H1 (cell line): ENCODE measurements at regions not wholly inside any gene's neighbourhood (a gene's known extent, or its start where the extent isn't known, plus 50 kb on each side); places are given as distances from the start of the nearest gene placed in this dataset.
"Not testable (repeated sequence)": the region's sequence is repeated elsewhere in the genome, so short reads cannot be mapped to it uniquely, and the experiment has no call there.

ENCODE experiments used
- CTCF ChIA-PET: fragments of 300-600 bp; sonication (Branson Sonifier 250); formaldehyde crosslinking; loops from one replicate; lab custom pipeline; 2021; ENCODE audit not compliant: partially characterized antibody; lab: Charles Lee
- POLR2A ChIA-PET: fragments of 300-600 bp; sonication (Branson Sonifier 250); formaldehyde crosslinking; loops from one replicate; lab custom pipeline; 2021; ENCODE audit warnings: inconsistent platforms; ENCODE audit not compliant: partially characterized antibody; lab: Charles Lee
- DNase-seq, 2 experiments: peaks; one replicate each; pipeline versions ENCODE4 v3.0.0 to v3.0.0-alpha.2; 2010 to 2022; ENCODE audit warnings: low spot score in 2 of 2, low read depth in 1 of 2, mixed read lengths in 1 of 2
- FAIRE-seq: peaks from 2 replicates; lab custom pipeline; 2011; peaks lifted over from hg19 to GRCh38; lab: Jason Lieb, UNC
- H2AFZ ChIP-seq: 2 replicates; pipeline ENCODE4 v1.8.1; 2012; ENCODE audit warnings: low read length, inconsistent platforms
- H2AK5ac ChIP-seq: 2 replicates; pipeline ENCODE4 v1.6.1; 2013; ENCODE audit warnings: low read depth, low read length
- H2BK120ac ChIP-seq: replicated peaks from 2 replicates; pipeline ENCODE3; 2013; ENCODE audit warnings: low read depth, low read length, inconsistent platforms
- H2BK12ac ChIP-seq: 2 replicates; pipeline ENCODE4 v1.6.1; 2013; ENCODE audit warnings: low read depth, low read length
- H2BK15ac ChIP-seq: 2 replicates; pipeline ENCODE4 v1.6.1; 2013; ENCODE audit warnings: low read length
- H2BK20ac ChIP-seq: 2 replicates; pipeline ENCODE4 v1.6.1; 2013; ENCODE audit warnings: low read length
- H2BK5ac ChIP-seq: 2 replicates; pipeline ENCODE4 v1.6.1; 2013; ENCODE audit warnings: low read depth, low read length
- H3K14ac ChIP-seq: 2 replicates; pipeline ENCODE4 v1.6.1; 2013; ENCODE audit warnings: inconsistent platforms; ENCODE audit not compliant: insufficient read length
- H3K18ac ChIP-seq: 2 replicates; pipeline ENCODE4 v1.6.1; 2013; ENCODE audit warnings: low read length; ENCODE audit errors: extremely low read depth
- H3K23ac ChIP-seq: 2 replicates; pipeline ENCODE4 v1.6.1; 2013; ENCODE audit warnings: inconsistent platforms; ENCODE audit not compliant: insufficient read length
- H3K23me2 ChIP-seq: 2 replicates; pipeline ENCODE4 v1.6.1; 2013; ENCODE audit warnings: low read depth, low read length
- H3K27ac ChIP-seq: 2 replicates; pipeline ENCODE4 v1.6.1; 2011; ENCODE audit warnings: low read depth, low read length, inconsistent platforms
- H3K27me3 ChIP-seq, 4 experiments: replicated peaks in 1 of 4; 1 replicate in 1 of 4; 2 replicates in 3 of 4; pipeline versions ENCODE4 v1.6.1 to v1.8.1; 2011 to 2013; ENCODE audit warnings: low read length in 3 of 4, mild to moderate bottlenecking in 3 of 4, inconsistent platforms in 2 of 4, mixed read lengths in 2 of 4, moderate library complexity in 1 of 4; ENCODE audit not compliant: control insufficient read depth in 3 of 4, insufficient read depth in 3 of 4; ENCODE audit errors: extremely low read depth in 1 of 4
- H3K36me3 ChIP-seq, 4 experiments: 2 replicates each; pipeline versions ENCODE4 v1.6.1 to v1.8.1; 2011 to 2013; ENCODE audit warnings: mild to moderate bottlenecking in 4 of 4, low read length in 3 of 4, moderate library complexity in 2 of 4, control low read depth in 1 of 4, inconsistent platforms in 1 of 4; ENCODE audit not compliant: insufficient read depth in 4 of 4, control insufficient read depth in 2 of 4
- H3K4ac ChIP-seq: replicated peaks from 2 replicates; pipeline ENCODE3; 2013; ENCODE audit warnings: low read length, low read depth, mixed read lengths, inconsistent platforms; ENCODE audit not compliant: insufficient read length
- H3K4me1 ChIP-seq, 4 experiments: replicated peaks in 1 of 4; 1 replicate in 1 of 4; 2 replicates in 3 of 4; pipeline versions ENCODE4 v1.6.1 to v1.8.1; 2011 to 2013; ENCODE audit warnings: low read length in 3 of 4, inconsistent platforms in 2 of 4, mixed read lengths in 1 of 4; ENCODE audit not compliant: insufficient read depth in 4 of 4, control insufficient read depth in 3 of 4
- H3K4me2 ChIP-seq, 2 experiments: 2 replicates each; pipeline versions ENCODE4 v1.6.1 to v1.8.1; 2011 to 2013; ENCODE audit warnings: low read depth in 2 of 2, low read length in 2 of 2, control low read depth in 1 of 2, inconsistent platforms in 1 of 2, mild to moderate bottlenecking in 1 of 2; ENCODE audit not compliant: insufficient read depth in 1 of 2
- H3K4me3 ChIP-seq, 4 experiments: fragments of 200-600, 300-600 bp in 1 of 4; sonication (generic), shearing (Covaris generic), sonication (Bioruptor Twin) in 1 of 4; 2 replicates each; pipeline versions ENCODE4 v1.5.1 to v1.8.1; 2011 to 2016; ENCODE audit warnings: low read length in 4 of 4, low read depth in 3 of 4, control low read depth in 2 of 4, inconsistent platforms in 2 of 4, mild to moderate bottlenecking in 2 of 4, mixed read lengths in 1 of 4, moderate library complexity in 1 of 4; ENCODE audit not compliant: insufficient read depth in 2 of 4; ENCODE audit errors: extremely low read depth in 1 of 4
- H3K56ac ChIP-seq: replicated peaks from 2 replicates; pipeline ENCODE3; 2013; ENCODE audit warnings: low read depth, mild to moderate bottlenecking, mixed read lengths, low read length, inconsistent platforms; ENCODE audit not compliant: insufficient read length
- H3K79me1 ChIP-seq: 2 replicates; pipeline ENCODE4 v1.6.1; 2013; ENCODE audit warnings: low read depth, low read length, control low read depth
- H3K79me2 ChIP-seq, 2 experiments: 2 replicates each; pipeline versions ENCODE4 v1.6.1 to v1.8.1; 2012 to 2013; ENCODE audit warnings: low read length in 2 of 2, mild to moderate bottlenecking in 2 of 2, inconsistent platforms in 1 of 2; ENCODE audit not compliant: insufficient read depth in 2 of 2, control insufficient read depth in 1 of 2
- H3K9ac ChIP-seq, 4 experiments: replicated peaks in 1 of 4; 1 replicate in 1 of 4; 2 replicates in 3 of 4; pipeline versions ENCODE4 v1.6.1 to v1.8.1; 2011 to 2013; ENCODE audit warnings: low read depth in 3 of 4, low read length in 3 of 4, control low read depth in 2 of 4, mild to moderate bottlenecking in 2 of 4, moderate library complexity in 2 of 4, inconsistent platforms in 1 of 4; ENCODE audit errors: extremely low read depth in 1 of 4
- H3K9me3 ChIP-seq, 2 experiments: 2 replicates each; pipeline versions ENCODE4 v1.6.1 to v1.8.1; 2012 to 2013; ENCODE audit warnings: mild to moderate bottlenecking in 2 of 2, moderate library complexity in 2 of 2, control low read depth in 1 of 2, inconsistent platforms in 1 of 2, low read depth in 1 of 2, low read length in 1 of 2, mixed read lengths in 1 of 2; ENCODE audit not compliant: insufficient read depth in 2 of 2
- H4K20me1 ChIP-seq, 2 experiments: replicated peaks in 1 of 2; 2 replicates each; pipeline versions ENCODE3 to v1.8.1; 2011 to 2013; ENCODE audit warnings: inconsistent platforms in 2 of 2, low read length in 2 of 2, mild to moderate bottlenecking in 1 of 2; ENCODE audit not compliant: insufficient read depth in 2 of 2, control insufficient read depth in 1 of 2
- H4K5ac ChIP-seq: 2 replicates; pipeline ENCODE4 v1.6.1; 2013; ENCODE audit warnings: low read length, low read depth, mixed read lengths, inconsistent platforms; ENCODE audit not compliant: insufficient read length
- H4K8ac ChIP-seq: 2 replicates; pipeline ENCODE4 v1.8.0; 2013; ENCODE audit warnings: mild to moderate bottlenecking, moderate library complexity, low read length, inconsistent platforms; ENCODE audit not compliant: insufficient read depth; ENCODE audit errors: extremely low read depth
- H4K91ac ChIP-seq: replicated peaks from 2 replicates; pipeline ENCODE3; 2013; ENCODE audit warnings: low read length, mixed read lengths, inconsistent platforms; ENCODE audit not compliant: insufficient read length
- WGBS, 2 experiments: shearing (Covaris generic) in 1 of 2; methylation state at CpG; one replicate each; pipeline versions ENCODE4 v1.1.6 to v1.1.7; 2013 to 2015; ENCODE audit warnings: low lambda C conversion rate in 2 of 2, mixed read lengths in 2 of 2, inconsistent platforms in 1 of 2, low coverage in 1 of 2, missing lambda C conversion rate in 1 of 2; ENCODE audit not compliant: insufficient replicate concordance in 2 of 2, insufficient coverage in 1 of 2, insufficient read length in 1 of 2; ENCODE audit errors: extremely low coverage in 1 of 2, missing lambda C conversion rate in 1 of 2; 5-methylcytosine and 5-hydroxymethylcytosine counted together

- H3K36me3 ChIP-seq, H3K79me2 ChIP-seq, H4K5ac ChIP-seq, H3K79me1 ChIP-seq, H3K23ac ChIP-seq, H2BK12ac ChIP-seq, CTCF ChIA-PET, H3K4me3 ChIP-seq, H3K4me1 ChIP-seq, H3K18ac ChIP-seq, H2BK15ac ChIP-seq, FAIRE-seq, H4K20me1 ChIP-seq, H3K4me2 ChIP-seq, DNase-seq, H2BK5ac ChIP-seq, H3K14ac ChIP-seq, H3K27ac ChIP-seq, H3K27me3 ChIP-seq, POLR2A ChIA-PET, H2BK120ac ChIP-seq, H3K23me2 ChIP-seq, H2AK5ac ChIP-seq, H4K8ac ChIP-seq, H3K4ac ChIP-seq, H3K9ac ChIP-seq, H2BK20ac ChIP-seq, H3K56ac ChIP-seq, H3K9me3 ChIP-seq, H4K91ac ChIP-seq, H2AFZ ChIP-seq: not testable (repeated sequence)
- 89% methylated on average over 6 of the region's 13 CpGs; no CpG with 5 or more reads in 1 of the 2 experiments for WGBS, 2 experiments
Measured at GRCh38 chr14:86110871-86111270, 580.9 kb downstream of the FLRT2 start.
